IMR-90 (cell line): ENCODE measurements at regions not wholly inside any gene's neighbourhood (a gene's known extent, or its start where the extent isn't known, plus 50 kb on each side); places are given as distances from the start of the nearest gene placed in this dataset.

Experiments
- ATAC-seq: fragments of 200-7000 bp; cut with Tn5 transposase; 2 replicates; pipeline ENCODE4 v1.9.1; 2020; ENCODE audit warnings: low read depth, mild to moderate bottlenecking, moderate library complexity
- BruUV-seq: library from RNA; stranded (reverse); fragments of 400-500 nt; replicated peaks from 2 replicates; lab custom pipeline; 2021; lab: Mats Ljungman, UMichigan
- CTCF ChIA-PET: fragments of 300-600 bp; formaldehyde crosslinking; extraction: SDS; loops from one replicate; lab custom pipeline; 2021; ENCODE audit warnings: antibody characterized with exemption; lab: Yijun Ruan, JAX
- POLR2A ChIA-PET: fragments of 300-600 bp; sonication (Branson Sonifier 250); formaldehyde crosslinking; loops from one replicate; lab custom pipeline; 2022; ENCODE audit warnings: antibody characterized with exemption; ENCODE audit not compliant: unreplicated experiment; lab: Charles Lee
- DNase-seq: peaks from one replicate; pipeline ENCODE4 v3.0.0; 2013
- H2AFZ ChIP-seq: replicated peaks from 2 replicates; pipeline ENCODE3; 2013; ENCODE audit warnings: low read length, mild to moderate bottlenecking; ENCODE audit not compliant: poor library complexity
- H2AK5ac ChIP-seq: 2 replicates; pipeline ENCODE4 v1.6.1; 2013; ENCODE audit warnings: low read depth, low read length, inconsistent platforms
- H2AK9ac ChIP-seq: replicated peaks from 2 replicates; pipeline ENCODE3; 2013; ENCODE audit warnings: mild to moderate bottlenecking, low read depth, low read length, moderate library complexity; ENCODE audit not compliant: poor library complexity
- H2BK120ac ChIP-seq: 2 replicates; pipeline ENCODE4 v1.6.1; 2013; ENCODE audit warnings: low read depth, low read length, inconsistent platforms
- H2BK15ac ChIP-seq: 3 replicates; pipeline ENCODE4 v1.6.1; 2013; ENCODE audit warnings: low read depth, low read length, inconsistent platforms
- H2BK20ac ChIP-seq: 2 replicates; pipeline ENCODE4 v1.6.1; 2013; ENCODE audit warnings: low read depth, mild to moderate bottlenecking, inconsistent platforms, low read length, moderate library complexity
- H2BK5ac ChIP-seq: 2 replicates; pipeline ENCODE4 v1.6.1; 2013; ENCODE audit warnings: mild to moderate bottlenecking, low read depth, low read length, inconsistent platforms; ENCODE audit not compliant: poor library complexity, severe bottlenecking
- H3K14ac ChIP-seq: replicated peaks from 2 replicates; pipeline ENCODE4 v1.6.1; 2013; ENCODE audit warnings: low read depth, low read length, inconsistent platforms
- H3K18ac ChIP-seq: 2 replicates; pipeline ENCODE4 v1.6.1; 2013; ENCODE audit warnings: low read depth, low read length, control low read depth
- H3K23ac ChIP-seq: 2 replicates; pipeline ENCODE4 v1.6.1; 2013; ENCODE audit warnings: low read depth, low read length, inconsistent platforms
- H3K27ac ChIP-seq: 2 replicates; pipeline ENCODE4 v1.5.1; 2013; ENCODE audit warnings: mild to moderate bottlenecking, control low read depth, low read length; ENCODE audit not compliant: insufficient read depth
- H3K27me3 ChIP-seq: 2 replicates; pipeline ENCODE4 v1.6.1; 2013; ENCODE audit warnings: low read length; ENCODE audit not compliant: control insufficient read depth, insufficient read depth
- H3K36me3 ChIP-seq: 2 replicates; pipeline ENCODE4 v1.6.1; 2013; ENCODE audit warnings: low read length, mixed read lengths; ENCODE audit not compliant: control insufficient read depth, insufficient read depth
- H3K4ac ChIP-seq: 2 replicates; pipeline ENCODE4 v1.6.1; 2013; ENCODE audit warnings: low read depth, low read length, inconsistent platforms
- H3K4me1 ChIP-seq: 2 replicates; pipeline ENCODE4 v1.6.1; 2013; ENCODE audit warnings: low read length, mixed read lengths; ENCODE audit not compliant: control insufficient read depth, insufficient read depth
- H3K4me2 ChIP-seq: 2 replicates; pipeline ENCODE4 v1.6.1; 2013; ENCODE audit warnings: low read depth, mild to moderate bottlenecking, control low read depth, low read length, moderate library complexity
- H3K4me3 ChIP-seq: 2 replicates; pipeline ENCODE4 v1.5.1; 2013; ENCODE audit warnings: low read depth, mild to moderate bottlenecking, control low read depth, low read length, moderate library complexity; ENCODE audit not compliant: insufficient read depth
- H3K56ac ChIP-seq: 2 replicates; pipeline ENCODE4 v1.6.1; 2013; ENCODE audit warnings: low read length, inconsistent platforms; ENCODE audit not compliant: insufficient read depth; ENCODE audit errors: extremely low read depth
- H3K79me1 ChIP-seq, 2 experiments: 2 replicates each; pipeline ENCODE4 v1.6.1; 2013; ENCODE audit warnings: low read length in 2 of 2, inconsistent platforms in 1 of 2, low read depth in 1 of 2
- H3K9ac ChIP-seq: 2 replicates; pipeline ENCODE4 v1.6.1; 2013; ENCODE audit warnings: low read depth, low read length, control low read depth
- H3K9me1 ChIP-seq: 2 replicates; pipeline ENCODE4 v1.6.1; 2013; ENCODE audit warnings: low read length, inconsistent platforms; ENCODE audit not compliant: insufficient read depth
- H3K9me3 ChIP-seq: 2 replicates; pipeline ENCODE4 v1.6.1; 2013; ENCODE audit warnings: low read length; ENCODE audit not compliant: control insufficient read depth, insufficient read depth
- H4K20me1 ChIP-seq: 2 replicates; pipeline ENCODE4 v1.6.1; 2013; ENCODE audit warnings: low read length, inconsistent platforms; ENCODE audit not compliant: insufficient read depth
- H4K5ac ChIP-seq: 2 replicates; pipeline ENCODE4 v1.6.1; 2013; ENCODE audit warnings: mild to moderate bottlenecking, low read depth, low read length, control low read depth
- H4K8ac ChIP-seq, 2 experiments: 2 replicates each; pipeline ENCODE4 v1.6.1; 2013; ENCODE audit warnings: low read depth in 2 of 2, low read length in 2 of 2, control low read depth in 1 of 2, inconsistent platforms in 1 of 2
- H4K91ac ChIP-seq: 2 replicates; pipeline ENCODE4 v1.6.1; 2013; ENCODE audit warnings: low read depth, low read length, inconsistent platforms; ENCODE audit not compliant: insufficient read depth
- NFE2L2 ChIP-seq: fragments of 150-350 bp; IDR thresholded peaks from 2 replicates; pipeline ENCODE4 v1.6.1; 2016; ENCODE audit warnings: low read depth, mild to moderate bottlenecking, low read length
- WGBS, 2 experiments: methylation state at CpG; one replicate each; pipeline versions ENCODE4 v1.1.5 to v1.1.7; 2013; ENCODE audit warnings: missing lambda C conversion rate in 2 of 2; ENCODE audit not compliant: insufficient read length in 1 of 2; ENCODE audit errors: extremely low coverage in 2 of 2; 5-methylcytosine and 5-hydroxymethylcytosine counted together
- dilution Hi-C: fragments of 300-500 bp; cut with HindIII; formaldehyde crosslinking; loops from one replicate; pipeline ENCODE4 v1.14.3; 2018; ENCODE audit warnings: low sequenced_read_pairs; ENCODE audit not compliant: unreplicated experiment
- in situ Hi-C: fragments of 300-500 bp; cut with MboI; formaldehyde crosslinking; loops from 3 replicates; pipeline ENCODE4 v1.14.3; 2019; ENCODE audit warnings: low sequenced_read_pairs, inconsistent platforms, mixed read lengths
- intact Hi-C: fragments of 100-400 bp; cut with micrococcal nuclease; formaldehyde crosslinking; loops from 2 replicates; pipeline ENCODE4 v1.10.0; 2022

DNA sequence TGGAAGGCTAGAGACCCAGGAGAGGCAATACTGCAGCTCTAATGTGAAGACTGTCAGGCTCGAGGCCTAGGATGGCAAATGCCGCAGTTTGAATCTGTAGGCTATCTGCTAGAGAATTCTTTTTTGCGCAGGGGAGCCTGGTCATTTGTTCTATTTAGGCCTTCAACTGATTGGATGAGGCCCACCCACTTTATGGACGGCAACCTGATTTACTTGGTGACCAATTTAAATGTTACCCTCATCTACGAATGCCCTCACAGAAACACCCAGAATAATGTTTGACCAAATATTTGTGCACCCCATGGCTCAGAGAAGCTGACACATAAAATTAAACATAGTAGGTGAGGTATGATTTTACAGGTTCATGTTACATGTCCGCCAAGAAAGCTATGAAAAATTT is 300.7 kb upstream of the GRM7 start:
- Histone ChIP-seq H2BK20ac (no peak overlapping the region), H3K23ac (no peak overlapping the region), H2BK5ac (no peak overlapping the region), H3K4me3 (no peak overlapping the region), H2AK9ac (no peak overlapping the region), H3K9me1 (no peaks in the 10 kb centered on the region), H2BK15ac (no peak overlapping the region), H4K20me1 (no peaks in the 10 kb centered on the region), H3K4me2 (no peak overlapping the region), H3K56ac (no peak overlapping the region), H3K14ac (no peak overlapping the region), H3K79me1 (no peaks in the 10 kb centered on the region), H2AK5ac (no peak overlapping the region), H3K9ac (no peak overlapping the region), H4K8ac (no peak overlapping the region), H3K18ac (no peak overlapping the region), H2AFZ (no peak overlapping the region), H4K5ac (no peak overlapping the region), H3K27me3 (no peaks in the 10 kb centered on the region), H2BK120ac (no peak overlapping the region), H4K91ac (no peak overlapping the region), H3K36me3 (no peaks in the 10 kb centered on the region), H3K27ac (no peak overlapping the region), H3K4ac (no peak overlapping the region), H3K9me3 (peaks cover 2% of the 10 kb centered on the region; the same call in 1 of the 2 replicates), H3K4me1 (no peaks in the 10 kb centered on the region)
- in situ Hi-C loops (no loop called here), intact Hi-C loops (no loop called here), dilution Hi-C loops (no loop called here)
- no peak for ATAC-seq
- DNase-seq = no peak
- no peak for TF ChIP-seq NFE2L2
- ChIA-PET POLR2A (no interaction called here), CTCF (no interaction called here)
- 0% methylated on average over 1 of the region's 6 CpGs; no CpG with 5 or more reads in 1 of the 2 experiments for WGBS, 2 experiments
- no TSS peak for BruUV-seq
